Right lobe of liver (tissue), 6 donors: ENCODE measurements at regions not wholly inside any gene's neighbourhood (a gene's known extent, or its start where the extent isn't known, plus 50 kb on each side); places are given as distances from the start of the nearest gene placed in this dataset.

Source experiments
- ATAC-seq, 4 donors: fragments of 200-7000 bp; cut with Tn5 transposase; one replicate each; pipeline ENCODE4 v1.9.1; 2020; ENCODE audit warnings: mild to moderate bottlenecking in 4 of 4, moderate library complexity in 4 of 4
- DNase-seq, 3 donors: peaks; one replicate each; pipeline ENCODE4 v3.0.0-alpha.2; 2020
- H3K27ac ChIP-seq, 3 donors: fragments of 200-600 bp; one replicate each; pipeline ENCODE4 v1.8.0; 2022
- H3K27me3 ChIP-seq, 2 donors: fragments of 200-600 bp; one replicate each; pipeline ENCODE4 v1.8.0; 2022
- H3K36me3 ChIP-seq, 4 donors: fragments of 200-600 bp; sonication (generic) in 1 of 4; one replicate each; pipeline versions ENCODE4 v1.5.1 to v1.8.0; 2017 to 2022; ENCODE audit warnings: control low read depth in 1 of 4
- H3K4me1 ChIP-seq, 4 donors: fragments of 200-600 bp; sonication (generic) in 1 of 4; one replicate each; pipeline versions ENCODE4 v1.5.1 to v1.8.0; 2017 to 2022; ENCODE audit warnings: control low read depth in 1 of 4
- H3K4me3 ChIP-seq, 3 donors: fragments of 200-600 bp; one replicate each; pipeline ENCODE4 v1.8.0; 2022
- H3K9me3 ChIP-seq, 4 donors: fragments of 200-600 bp; sonication (generic) in 1 of 4; one replicate each; pipeline versions ENCODE4 v1.5.1 to v1.8.0; 2017 to 2022; ENCODE audit warnings: control low read depth in 1 of 4
- CTCF ChIP-seq, 4 donors: fragments of 200-600 bp in 3 of 4; fragments of 450-650 bp in 1 of 4; IDR thresholded peaks; one replicate each; pipeline versions ENCODE4 v1.5.1 to v1.8.0; 2016 to 2022; ENCODE audit warnings: antibody characterized with exemption in 4 of 4, mild to moderate bottlenecking in 2 of 4
- POLR2A ChIP-seq: fragments of 450-650 bp; IDR thresholded peaks from one replicate; pipeline ENCODE4 v1.6.1; 2017; ENCODE audit warnings: antibody characterized with exemption, mild to moderate bottlenecking
- WGBS: methylation state at CpG from one replicate; pipeline ENCODE4 v1.1.6; 2018; ENCODE audit warnings: low coverage, low lambda C conversion rate; ENCODE audit not compliant: insufficient coverage; ENCODE audit errors: missing lambda C conversion rate; 5-methylcytosine and 5-hydroxymethylcytosine counted together
- intact Hi-C, 2 donors: fragments of 100-400 bp; cut with DNase I; formaldehyde crosslinking; loops; one replicate each; pipeline versions ENCODE4 v1.11.2 to v1.14.1; 2022
- donor health status: DM: no; HTN: yes; CAD: no.
- donor health status: DM: no; HTN: no; CAD: no.
- donor health status: DM: no; HTN: no; CAD: no.
- donor health status: DM: no; HTN: yes; CAD: no.
- donor health status: DM: no; HTN: yes; CAD: no.

DNA sequence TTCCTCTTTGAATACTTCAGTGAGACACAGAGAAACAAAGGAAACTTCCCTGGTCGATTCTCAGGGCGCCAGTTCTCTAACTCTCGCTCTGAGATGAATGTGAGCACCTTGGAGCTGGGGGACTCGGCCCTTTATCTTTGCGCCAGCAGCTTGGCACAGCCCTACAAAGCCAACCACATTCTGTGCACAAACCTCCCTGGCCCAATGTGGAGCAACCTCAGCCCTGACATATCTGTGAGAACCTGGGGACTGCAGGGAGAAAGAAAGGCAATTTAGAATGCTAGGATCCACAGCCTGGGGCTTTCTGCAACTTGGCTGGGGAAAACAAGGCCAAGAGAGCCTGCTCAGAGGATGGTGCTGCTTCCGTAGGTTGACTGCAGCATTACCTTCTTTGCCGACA is 63.5 kb upstream of the PRSS58 start:
- no peaks in the 10 kb centered on the region for H3K27me3 ChIP-seq
- intact Hi-C loops = no loop called here
- DNase-seq (no peak), ATAC-seq (no peak)
- no peak for TF ChIP-seq CTCF (IDR thresholded peaks at IDR 0.05)
- no peak for TF ChIP-seq POLR2A
- H3K36me3 ChIP-seq = no peaks in the 10 kb centered on the region
- no peak overlapping the region for H3K4me3 ChIP-seq
- H3K27ac ChIP-seq = no peak overlapping the region
- H3K4me1 ChIP-seq = no peaks in the 10 kb centered on the region
- no peaks in the 10 kb centered on the region for H3K9me3 ChIP-seq
- 57% methylated on average over 6 of the region's 7 CpGs for WGBS

GRCh38 chr7:142320883-142321282 is 63.0 kb upstream of the PRSS58 start:
- intact Hi-C loops = no loop called here
- H3K36me3 ChIP-seq = no peaks in the 10 kb centered on the region
- H3K27me3 ChIP-seq = no peaks in the 10 kb centered on the region
- no peak overlapping the region for H3K4me3 ChIP-seq
- ATAC-seq (peak in 1 of 4 donors; percentile 26), DNase-seq (no peak)
- no peaks in the 10 kb centered on the region for H3K9me3 ChIP-seq
- WGBS = 76% methylated on average over 2 of the region's 2 CpGs
- TF ChIP-seq CTCF (IDR thresholded peaks at IDR 0.05) (no peak), POLR2A (no peak)
- H3K4me1 ChIP-seq = no peaks in the 10 kb centered on the region
- H3K27ac ChIP-seq = no peak overlapping the region

- Histone ChIP-seq H3K36me3 (no peaks in the 10 kb centered on the region), H3K4me1 (no peaks in the 10 kb centered on the region), H3K9me3 (no peaks in the 10 kb centered on the region), H3K4me3 (no peak overlapping the region), H3K27me3 (no peaks in the 10 kb centered on the region), H3K27ac (no peak overlapping the region)
- DNase-seq (no peak), ATAC-seq (no peak)
- TF ChIP-seq POLR2A = no peak
- no peak for TF ChIP-seq CTCF (IDR thresholded peaks at IDR 0.05)
- WGBS = 32% methylated on average over 3 of the region's 3 CpGs
- intact Hi-C loops = no loop called here
Measured at GRCh38 chr7:142319970-142320369, 62.1 kb upstream of the PRSS58 start.

GRCh38 chr7:142314281-142314680 is 56.4 kb upstream of the PRSS58 start:
- Histone ChIP-seq H3K27ac (no peak overlapping the region), H3K4me1 (no peaks in the 10 kb centered on the region), H3K36me3 (no peaks in the 10 kb centered on the region), H3K4me3 (no peak overlapping the region), H3K9me3 (no peaks in the 10 kb centered on the region), H3K27me3 (no peaks in the 10 kb centered on the region)
- DNase-seq (no peak), ATAC-seq (no peak)
- TF ChIP-seq POLR2A = no peak
- no peak for TF ChIP-seq CTCF (IDR thresholded peaks at IDR 0.05)
- intact Hi-C loops = no loop called here

GRCh38 chr7:142313528-142313927 is 55.7 kb upstream of the PRSS58 start:
- no peak for DNase-seq
- H3K4me3 ChIP-seq = no peak overlapping the region
- intact Hi-C loops = no loop called here
- ATAC-seq = no peak
- WGBS = 21% methylated on average over 5 of the region's 11 CpGs
- H3K27ac ChIP-seq = no peak overlapping the region
- TF ChIP-seq CTCF (IDR thresholded peaks at IDR 0.05) (no peak), POLR2A (no peak)
- no peaks in the 10 kb centered on the region for H3K4me1 ChIP-seq
- no peaks in the 10 kb centered on the region for H3K36me3 ChIP-seq
- no peaks in the 10 kb centered on the region for H3K27me3 ChIP-seq
- H3K9me3 ChIP-seq = no peaks in the 10 kb centered on the region
